Hepatocyte (in vitro differentiated cells): ENCODE measurements at regions not wholly inside any gene's neighbourhood (a gene's known extent, or its start where the extent isn't known, plus 50 kb on each side); places are given as distances from the start of the nearest gene placed in this dataset.

Source experiments
- EZH2 ChIP-seq: fragments of 200-600 bp; sonication (generic); IDR thresholded peaks from 2 replicates; pipeline ENCODE4 v1.6.1; 2016; ENCODE audit warnings: antibody characterized with exemption, mild to moderate bottlenecking, borderline replicate concordance
- TF ChIP-seq, protein P1 (sequence below): fragments of 200-600 bp; sonication (generic); IDR thresholded peaks from 2 replicates; pipeline ENCODE4 v1.5.1; 2016; ENCODE audit warnings: antibody characterized with exemption, mild to moderate bottlenecking; ENCODE audit not compliant: poor library complexity

GRCh38 chr1:219083631-219084030, 90.0 kb upstream of the LYPLAL1 start:
- TF ChIP-seq EZH2 = no peak
- TF ChIP-seq, protein P1, sequence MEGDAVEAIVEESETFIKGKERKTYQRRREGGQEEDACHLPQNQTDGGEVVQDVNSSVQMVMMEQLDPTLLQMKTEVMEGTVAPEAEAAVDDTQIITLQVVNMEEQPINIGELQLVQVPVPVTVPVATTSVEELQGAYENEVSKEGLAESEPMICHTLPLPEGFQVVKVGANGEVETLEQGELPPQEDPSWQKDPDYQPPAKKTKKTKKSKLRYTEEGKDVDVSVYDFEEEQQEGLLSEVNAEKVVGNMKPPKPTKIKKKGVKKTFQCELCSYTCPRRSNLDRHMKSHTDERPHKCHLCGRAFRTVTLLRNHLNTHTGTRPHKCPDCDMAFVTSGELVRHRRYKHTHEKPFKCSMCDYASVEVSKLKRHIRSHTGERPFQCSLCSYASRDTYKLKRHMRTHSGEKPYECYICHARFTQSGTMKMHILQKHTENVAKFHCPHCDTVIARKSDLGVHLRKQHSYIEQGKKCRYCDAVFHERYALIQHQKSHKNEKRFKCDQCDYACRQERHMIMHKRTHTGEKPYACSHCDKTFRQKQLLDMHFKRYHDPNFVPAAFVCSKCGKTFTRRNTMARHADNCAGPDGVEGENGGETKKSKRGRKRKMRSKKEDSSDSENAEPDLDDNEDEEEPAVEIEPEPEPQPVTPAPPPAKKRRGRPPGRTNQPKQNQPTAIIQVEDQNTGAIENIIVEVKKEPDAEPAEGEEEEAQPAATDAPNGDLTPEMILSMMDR = no peak
